Activated T-helper 17 cell treated with anti-CD3 and anti-CD28 coated beads, Interleukin-2, amount 50 U/mL, for 72 hours (primary cell): ENCODE measurements at regions not wholly inside any gene's neighbourhood (a gene's known extent, or its start where the extent isn't known, plus 50 kb on each side); places are given as distances from the start of the nearest gene placed in this dataset.

ENCODE experiments used
- ATAC-seq: fragments of 150-1000 bp; cut with Tn5 transposase; replicated peaks from 2 replicates; pipeline ENCODE4 v1.10.0; 2021; ENCODE audit warnings: mild to moderate bottlenecking, moderate library complexity
- H3K27ac Mint-ChIP-seq: one replicate; pipeline ENCODE4 v1.8.0; 2022; ENCODE audit warnings: mixed read lengths
- H3K27me3 Mint-ChIP-seq: one replicate; pipeline ENCODE4 v1.8.0; 2022; ENCODE audit warnings: mixed read lengths
- H3K36me3 Mint-ChIP-seq: one replicate; pipeline ENCODE4 v1.8.0; 2022; ENCODE audit warnings: low read depth, mild to moderate bottlenecking, mixed read lengths
- H3K4me1 Mint-ChIP-seq: one replicate; pipeline ENCODE4 v1.8.0; 2022; ENCODE audit warnings: mixed read lengths
- H3K4me3 Mint-ChIP-seq: one replicate; pipeline ENCODE4 v1.8.0; 2022; ENCODE audit warnings: mild to moderate bottlenecking, mixed read lengths
- H3K9me3 Mint-ChIP-seq: one replicate; pipeline ENCODE4 v1.8.0; 2022; ENCODE audit warnings: mixed read lengths

GRCh38 chr7:445563-446288 is 73.9 kb downstream of the PDGFA start:
- Mint-ChIP-seq H3K9me3 (no peaks in the 10 kb centered on the region), H3K4me3 (no peak overlapping the region), H3K36me3 (no peaks in the 10 kb centered on the region), H3K27ac (no peak overlapping the region), H3K27me3 (no peaks in the 10 kb centered on the region), H3K4me1 (no peaks in the 10 kb centered on the region)
- ATAC-seq = no peak

- H3K9me3 Mint-ChIP-seq = no peaks in the 10 kb centered on the region
- no peak for ATAC-seq
- H3K36me3 Mint-ChIP-seq = no peaks in the 10 kb centered on the region
- no peak overlapping the region for H3K27ac Mint-ChIP-seq
- H3K4me1 Mint-ChIP-seq = peaks cover 5% of the 10 kb centered on the region
- H3K4me3 Mint-ChIP-seq = no peak overlapping the region
- peaks cover 5% of the 10 kb centered on the region for H3K27me3 Mint-ChIP-seq
These were observed 73.2 kb downstream of the PDGFA start for GRCh38 chr7:446289-446935.
